NOMO-1 (cell line): ENCODE measurements at regions not wholly inside any gene's neighbourhood (a gene's known extent, or its start where the extent isn't known, plus 50 kb on each side); places are given as distances from the start of the nearest gene placed in this dataset.

Experiments
- DNase-seq, 2 experiments: peaks; one replicate each; lab custom pipeline; 2025; ENCODE audit not compliant: unreplicated experiment in 2 of 2; lab: John Stamatoyannopoulos, UW

DNA sequence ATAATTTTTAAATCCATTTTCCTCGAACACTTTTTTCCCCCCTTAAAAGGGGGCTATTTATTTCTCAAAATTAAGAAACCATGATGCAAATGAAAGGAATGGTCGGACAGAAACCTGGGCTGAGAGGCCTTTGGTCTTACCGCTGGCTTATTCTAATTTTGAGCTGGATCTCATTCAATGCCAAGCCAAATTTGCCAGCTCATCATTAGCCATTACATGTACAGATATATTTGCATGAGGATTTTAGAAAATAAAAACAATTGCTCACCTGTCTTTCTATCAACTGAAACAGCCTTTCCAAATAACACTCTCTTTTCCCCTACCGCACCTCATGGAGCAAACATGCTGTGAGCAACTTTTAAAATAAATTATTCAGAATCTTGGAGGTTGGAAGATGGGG, 219.5 kb upstream of the DTNBP1 start:
- DNase-seq = no peak

DNA sequence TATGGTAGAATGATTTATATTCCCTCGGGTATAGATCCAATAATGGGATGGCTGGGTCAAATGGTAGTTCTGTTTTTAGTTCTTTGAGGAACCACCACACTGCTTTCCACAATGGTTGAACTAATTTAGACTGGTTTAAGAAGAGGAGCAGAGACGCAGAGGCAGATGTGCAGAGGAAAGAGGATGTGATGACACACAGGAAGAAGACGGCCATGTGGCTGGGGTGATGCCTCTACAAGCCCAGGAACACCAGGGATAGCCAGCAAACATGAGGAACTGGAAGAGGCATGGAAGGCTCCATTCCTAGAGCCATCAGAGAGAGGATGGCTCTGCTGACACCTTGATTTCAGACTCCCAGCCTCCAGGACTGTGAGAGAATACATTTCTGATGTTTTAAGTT, 218.3 kb upstream of the DTNBP1 start:
- DNase-seq = peak; percentile 72 to 75

GRCh38 chr6:15880262-15880973, 217.6 kb upstream of the DTNBP1 start:
- no peak for DNase-seq

GRCh38 chr6:15879371-15880261, 216.8 kb upstream of the DTNBP1 start:
- no peak for DNase-seq

DNA sequence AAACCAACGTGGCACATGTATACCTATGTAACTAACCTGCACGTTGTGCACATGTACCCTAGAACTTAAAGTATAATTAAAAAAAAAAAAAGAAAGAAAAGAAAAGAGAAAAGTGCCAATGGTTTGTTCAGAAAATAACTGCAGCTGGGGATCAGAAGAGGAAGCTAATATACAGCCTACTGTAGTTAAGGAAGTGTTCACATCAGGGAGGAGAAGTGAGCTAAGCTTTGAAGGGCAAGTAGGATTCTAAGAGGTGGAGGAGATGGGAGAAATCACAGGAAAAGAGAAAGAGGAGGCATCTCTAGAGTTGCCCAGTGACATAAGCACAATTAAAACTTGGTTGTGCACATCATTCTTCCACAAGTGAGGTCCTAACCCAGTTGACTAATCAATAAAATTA, 214.4 kb upstream of the DTNBP1 start:
- DNase-seq = peak; percentile 11 to 70

GRCh38 chr6:15876406-15876805, 213.6 kb upstream of the DTNBP1 start:
- peak; percentile 61 to 94 for DNase-seq

GRCh38 chr6:15875797-15876196, 213.0 kb upstream of the DTNBP1 start:
- peak in 1 of 2 experiments; percentile 15 for DNase-seq

DNA sequence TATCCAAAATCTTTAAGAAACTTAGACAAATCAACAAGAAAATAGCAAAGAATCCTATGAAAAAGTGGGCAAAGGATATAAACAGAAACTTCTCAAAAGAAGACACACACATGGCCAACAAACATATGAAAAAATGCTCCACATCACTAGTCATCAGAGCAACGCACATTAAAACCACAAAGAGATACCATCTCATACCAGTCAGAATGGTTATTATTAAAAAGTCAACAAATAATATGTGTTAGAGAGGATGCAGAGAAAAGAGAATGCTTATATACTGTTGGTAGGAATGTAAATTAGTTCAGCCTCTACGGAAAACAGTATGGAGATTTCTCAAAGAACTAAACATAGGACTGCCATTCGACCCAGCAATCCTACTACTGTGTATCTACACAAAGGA, 212.0 kb upstream of the DTNBP1 start:
- DNase-seq = no peak

GRCh38 chr6:15874326-15874725, 211.5 kb upstream of the DTNBP1 start:
- DNase-seq = no peak

DNA sequence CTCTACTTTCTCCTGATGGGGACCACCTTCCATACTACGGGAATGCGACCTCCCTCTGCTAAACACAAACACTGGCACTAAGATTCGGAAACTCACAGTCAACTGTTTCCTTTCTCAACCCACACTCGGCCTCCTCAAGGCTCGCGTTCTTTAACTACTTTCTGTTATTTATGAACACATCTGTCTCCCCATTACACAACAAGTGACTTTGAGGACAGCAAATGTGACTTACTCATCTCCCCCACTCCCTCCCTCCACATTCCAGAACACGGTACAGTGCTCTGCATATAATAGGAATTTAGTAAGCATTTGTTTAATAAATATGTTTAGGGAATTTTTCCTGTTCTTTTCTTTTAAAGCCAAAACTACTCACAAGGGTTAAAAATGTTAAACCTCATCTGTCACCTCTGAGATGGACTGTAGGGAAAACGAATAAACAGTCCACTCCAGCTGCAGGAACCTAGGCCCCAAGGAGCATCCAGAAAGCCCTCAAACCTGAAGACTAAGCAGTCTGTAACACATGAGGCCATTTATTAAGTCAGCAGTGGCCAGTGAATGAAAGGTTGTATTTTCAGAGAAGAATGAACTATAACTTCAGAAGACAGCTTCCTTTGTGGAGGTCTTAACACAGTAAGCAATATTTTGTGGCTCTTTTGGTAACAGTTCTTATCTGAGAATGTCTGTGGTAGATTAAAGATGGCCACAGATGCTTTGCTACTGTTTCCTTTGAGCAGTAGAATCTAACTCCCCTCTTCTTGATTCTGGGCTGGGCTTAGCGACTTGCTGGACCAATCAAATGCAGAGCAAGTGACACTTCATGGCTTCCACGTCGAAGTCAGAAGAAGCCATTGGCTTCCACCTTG, 209.6 kb upstream of the DTNBP1 start:
- peak; percentile 30 to 68 for DNase-seq

DNA sequence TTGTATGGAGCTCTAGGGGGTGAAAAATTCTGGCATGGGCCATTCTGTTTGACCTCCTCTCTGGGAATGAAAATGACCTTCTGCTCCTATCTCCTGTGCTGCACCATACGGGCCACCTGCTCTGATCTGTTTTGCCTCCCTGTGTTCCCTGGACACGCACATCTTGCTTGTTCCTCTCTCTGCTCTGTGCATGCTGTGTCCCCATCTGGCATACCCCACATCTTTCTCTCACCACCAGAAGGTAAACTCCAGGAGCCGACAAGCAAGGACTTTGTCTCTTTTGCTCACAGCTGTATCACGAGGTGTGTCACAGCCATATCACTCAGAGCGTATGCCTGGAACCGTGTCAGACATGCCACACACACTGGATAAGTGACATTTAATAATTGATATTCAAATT, 208.4 kb upstream of the DTNBP1 start:
- no peak for DNase-seq

GRCh38 chr6:15870333-15871043, 207.7 kb upstream of the DTNBP1 start:
- peak in 1 of 2 experiments; percentile 46 for DNase-seq

- DNase-seq = no peak
Measured at GRCh38 chr6:15864708-15865062, 201.9 kb upstream of the DTNBP1 start.

DNA sequence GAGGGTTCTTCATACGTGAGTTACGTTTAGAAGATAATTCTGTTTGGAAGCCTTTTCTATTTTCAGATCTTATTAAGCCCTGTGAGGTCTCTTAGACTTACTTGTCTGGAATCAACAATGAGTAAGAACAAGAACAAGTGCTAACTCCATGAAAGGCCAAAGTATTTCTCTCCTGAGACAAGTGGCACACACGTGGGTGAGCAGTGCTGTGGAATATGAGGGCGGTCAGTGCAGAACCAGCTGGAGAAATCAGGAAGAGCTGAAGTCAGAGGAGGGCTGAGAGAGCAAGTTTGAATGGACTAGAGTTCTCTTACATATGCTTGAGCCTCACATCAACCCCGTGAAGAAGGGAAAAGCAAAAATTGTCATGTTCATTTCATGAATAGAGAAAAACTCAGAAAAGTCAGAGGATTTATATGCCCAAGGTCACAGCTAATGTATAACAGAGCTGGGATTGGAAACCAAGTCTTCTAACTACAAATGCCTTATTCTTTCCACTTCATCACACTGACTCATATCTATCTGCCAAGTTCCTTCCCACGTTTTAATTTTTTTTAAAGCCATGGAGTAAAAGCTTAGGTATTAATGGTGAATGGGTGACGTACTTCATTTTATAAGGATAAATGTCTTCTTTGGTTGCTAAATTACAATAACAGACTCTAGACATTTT, 201.3 kb upstream of the DTNBP1 start:
- DNase-seq = no peak

DNA sequence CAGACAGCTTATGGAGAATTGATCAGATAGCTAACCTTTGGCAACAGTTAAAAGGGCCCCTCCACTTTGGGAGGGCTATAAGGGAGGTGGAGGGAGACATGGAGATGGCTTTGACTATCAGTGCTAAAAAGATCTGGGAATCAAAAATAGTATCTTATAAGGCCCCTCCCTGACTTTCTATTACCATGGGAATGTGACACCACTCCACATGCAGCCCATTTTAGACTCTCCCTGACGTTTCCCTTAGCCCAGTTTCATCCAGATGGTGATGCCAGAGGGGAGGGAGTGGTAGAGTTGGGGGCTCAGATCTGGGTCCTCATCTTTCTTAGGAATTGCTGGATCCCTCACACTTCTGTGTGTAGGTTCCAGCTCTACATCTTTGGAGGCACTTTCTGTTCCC, 200.0 kb upstream of the DTNBP1 start:
- no peak for DNase-seq

- no peak for DNase-seq
Measured at GRCh38 chr6:15861486-15861885, 198.7 kb upstream of the DTNBP1 start.

- DNase-seq = no peak
Measured at GRCh38 chr6:15854826-15855710, 192.2 kb upstream of the DTNBP1 start.

- DNase-seq = no peak
Measured at GRCh38 chr6:15854378-15854777, 191.6 kb upstream of the DTNBP1 start.

GRCh38 chr6:15853259-15853658, 190.4 kb upstream of the DTNBP1 start:
- DNase-seq = no peak
